H9 (cell line): ENCODE measurements at regions not wholly inside any gene's neighbourhood (a gene's known extent, or its start where the extent isn't known, plus 50 kb on each side); places are given as distances from the start of the nearest gene placed in this dataset.

ENCODE experiments used
- DNase-seq: peaks from one replicate; pipeline ENCODE4 v3.0.0-alpha.2; 2017
- H2AFZ ChIP-seq: one replicate; pipeline ENCODE4 v1.6.1; 2013; ENCODE audit warnings: mild to moderate bottlenecking, low read length, control low read depth, moderate library complexity
- H2AK5ac ChIP-seq: 2 replicates; pipeline ENCODE4 v1.6.1; 2013; ENCODE audit warnings: low read length, control low read depth, mixed read lengths; ENCODE audit not compliant: insufficient read length
- H2BK120ac ChIP-seq: one replicate; pipeline ENCODE4 v1.6.1; 2013; ENCODE audit warnings: low read depth, mild to moderate bottlenecking, low read length, control low read depth, inconsistent platforms; ENCODE audit not compliant: poor library complexity, severe bottlenecking
- H2BK12ac ChIP-seq: 2 replicates; pipeline ENCODE4 v1.6.1; 2013; ENCODE audit warnings: low read length, control low read depth, mixed read lengths, low read depth; ENCODE audit not compliant: insufficient read length
- H2BK15ac ChIP-seq: 2 replicates; pipeline ENCODE4 v1.6.1; 2013; ENCODE audit warnings: low read depth, low read length, control low read depth
- H2BK20ac ChIP-seq: one replicate; pipeline ENCODE4 v1.6.1; 2013; ENCODE audit warnings: low read depth, mild to moderate bottlenecking, low read length, control low read depth, inconsistent platforms; ENCODE audit not compliant: poor library complexity, severe bottlenecking
- H2BK5ac ChIP-seq: 2 replicates; pipeline ENCODE4 v1.6.1; 2013; ENCODE audit warnings: low read length, control low read depth, mixed read lengths; ENCODE audit not compliant: insufficient read length
- H3K14ac ChIP-seq: 2 replicates; pipeline ENCODE4 v1.6.1; 2013; ENCODE audit warnings: low read length, control low read depth; ENCODE audit not compliant: insufficient read depth
- H3K18ac ChIP-seq: 2 replicates; pipeline ENCODE4 v1.6.1; 2013; ENCODE audit warnings: low read depth, mild to moderate bottlenecking, mixed read lengths, low read length, control low read depth; ENCODE audit not compliant: insufficient read length
- H3K23ac ChIP-seq: 2 replicates; pipeline ENCODE4 v1.6.1; 2013; ENCODE audit warnings: low read length, control low read depth, mixed read lengths, low read depth; ENCODE audit not compliant: insufficient read length
- H3K23me2 ChIP-seq: 2 replicates; pipeline ENCODE4 v1.6.1; 2013; ENCODE audit warnings: low read depth, mild to moderate bottlenecking, mixed read lengths, low read length, control low read depth; ENCODE audit not compliant: insufficient read length, poor library complexity, severe bottlenecking
- H3K27ac ChIP-seq: 2 replicates; pipeline ENCODE4 v1.5.1; 2013; ENCODE audit warnings: low read length, control low read depth, mixed read lengths, low read depth; ENCODE audit not compliant: insufficient read length
- H3K27me3 ChIP-seq: 2 replicates; pipeline ENCODE4 v1.6.1; 2013; ENCODE audit warnings: low read length, control low read depth, inconsistent platforms; ENCODE audit not compliant: insufficient read depth
- H3K4ac ChIP-seq: 2 replicates; pipeline ENCODE4 v1.6.1; 2013; ENCODE audit warnings: low read depth, mild to moderate bottlenecking, control low read depth, inconsistent platforms, low read length, moderate library complexity
- H3K4me1 ChIP-seq: 2 replicates; pipeline ENCODE4 v1.6.1; 2013; ENCODE audit warnings: low read length, control low read depth, inconsistent platforms; ENCODE audit not compliant: insufficient read depth
- H3K4me2 ChIP-seq: 2 replicates; pipeline ENCODE4 v1.6.1; 2013; ENCODE audit warnings: low read length, control low read depth, mixed read lengths; ENCODE audit not compliant: insufficient read length, insufficient read depth
- H3K56ac ChIP-seq: 2 replicates; pipeline ENCODE4 v1.6.1; 2013; ENCODE audit warnings: low read depth, mild to moderate bottlenecking, mixed read lengths, low read length, control low read depth; ENCODE audit not compliant: insufficient read length
- H3K79me1 ChIP-seq: 2 replicates; pipeline ENCODE4 v1.6.1; 2013; ENCODE audit warnings: low read depth, mild to moderate bottlenecking, moderate library complexity, low read length, control low read depth, inconsistent platforms; ENCODE audit not compliant: insufficient read depth, poor library complexity, severe bottlenecking
- H3K79me2 ChIP-seq: 2 replicates; pipeline ENCODE4 v1.6.1; 2013; ENCODE audit warnings: low read length, control low read depth, inconsistent platforms; ENCODE audit not compliant: insufficient read depth
- H3K9ac ChIP-seq: 2 replicates; pipeline ENCODE4 v1.6.1; 2013; ENCODE audit warnings: low read length, control low read depth, mixed read lengths; ENCODE audit not compliant: insufficient read length; ENCODE audit errors: extremely low read depth
- H3K9me3 ChIP-seq: one replicate; pipeline ENCODE4 v1.6.1; 2013; ENCODE audit warnings: low read depth, low read length, inconsistent platforms; ENCODE audit not compliant: control insufficient read depth
- H3T11ph ChIP-seq: one replicate; pipeline ENCODE4 v1.6.1; 2013; ENCODE audit warnings: mild to moderate bottlenecking, low read length, control low read depth, inconsistent platforms
- H4K20me1 ChIP-seq: one replicate; pipeline ENCODE4 v1.6.1; 2013; ENCODE audit not compliant: control insufficient read depth, insufficient read length, insufficient read depth
- H4K5ac ChIP-seq: 2 replicates; pipeline ENCODE4 v1.6.1; 2013; ENCODE audit warnings: low read depth, mild to moderate bottlenecking, mixed read lengths, low read length, control low read depth; ENCODE audit not compliant: insufficient read length
- H4K8ac ChIP-seq: replicated peaks from 2 replicates; pipeline ENCODE4 v1.6.1; 2013; ENCODE audit warnings: low read length, control low read depth, mixed read lengths, low read depth; ENCODE audit not compliant: insufficient read length
- H4K91ac ChIP-seq: 2 replicates; pipeline ENCODE4 v1.6.1; 2013; ENCODE audit warnings: low read depth, mild to moderate bottlenecking, moderate library complexity, mixed read lengths, low read length, control low read depth; ENCODE audit not compliant: insufficient read length
- H3K27ac Mint-ChIP-seq, 3 experiments: 2 replicates in 2 of 3; 3 replicates in 1 of 3; pipeline ENCODE4 v1.8.0; 2020 to 2021; ENCODE audit warnings: mixed read lengths in 3 of 3, mild to moderate bottlenecking in 1 of 3, moderate library complexity in 1 of 3
- H3K27me3 Mint-ChIP-seq: 2 replicates; pipeline ENCODE4 v1.8.0; 2021; ENCODE audit warnings: low read depth, mild to moderate bottlenecking, moderate library complexity, mixed read lengths
- H3K36me3 Mint-ChIP-seq, 3 experiments: 2 replicates in 2 of 3; 3 replicates in 1 of 3; pipeline ENCODE4 v1.8.0; 2020 to 2021; ENCODE audit warnings: low read depth in 3 of 3, mixed read lengths in 3 of 3; ENCODE audit not compliant: insufficient read depth in 1 of 3
- H3K4me1 Mint-ChIP-seq, 2 experiments: 2 replicates each; pipeline ENCODE4 v1.8.0; 2020; ENCODE audit warnings: mixed read lengths in 2 of 2
- H3K4me3 Mint-ChIP-seq, 2 experiments: 2 replicates in 1 of 2; 3 replicates in 1 of 2; pipeline ENCODE4 v1.8.0; 2020 to 2021; ENCODE audit warnings: mild to moderate bottlenecking in 2 of 2, mixed read lengths in 2 of 2, moderate library complexity in 1 of 2
- H3K9me3 Mint-ChIP-seq, 2 experiments: 2 replicates in 1 of 2; 3 replicates in 1 of 2; pipeline ENCODE4 v1.8.0; 2020; ENCODE audit warnings: mild to moderate bottlenecking in 2 of 2, mixed read lengths in 2 of 2, moderate library complexity in 1 of 2
- WGBS: extraction: QIAGEN DNeasy Blood & Tissue Kit; methylation state at CpG from one replicate; pipeline ENCODE4 v1.1.7; 2013; ENCODE audit warnings: missing lambda C conversion rate, low lambda C conversion rate, mixed read lengths; ENCODE audit not compliant: insufficient read length; ENCODE audit errors: extremely low coverage; 5-methylcytosine and 5-hydroxymethylcytosine counted together
- TF ChIP-seq, protein P1 (sequence below): fragments of 200-600 bp; sonication (generic); conservative IDR thresholded peaks from 3 replicates; pipeline ENCODE4 v1.8.0; 2021; ENCODE audit warnings: antibody characterized with exemption, mild to moderate bottlenecking

DNA sequence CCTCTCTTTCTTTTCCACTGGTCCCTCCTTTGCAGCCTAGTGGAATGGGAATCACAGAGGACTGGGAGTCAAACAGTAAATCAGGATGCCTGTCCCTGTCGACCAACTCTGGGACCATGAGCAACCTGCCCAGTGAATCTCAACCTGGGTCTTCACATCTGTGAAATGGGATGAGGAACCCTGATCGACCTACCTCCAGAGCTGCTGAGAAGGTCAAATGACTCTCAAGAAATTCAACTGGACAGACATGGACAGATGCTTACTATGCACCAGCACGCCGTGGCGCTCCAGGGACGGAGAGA is 73.3 kb upstream of the TAF1B start:
- Histone ChIP-seq H3K79me2 (no peaks in the 10 kb centered on the region), H4K8ac (no peak overlapping the region), H2BK15ac (no peak overlapping the region), H3K9ac (no peak overlapping the region), H2AFZ (no peak overlapping the region), H2BK12ac (no peak overlapping the region), H4K20me1 (no peaks in the 10 kb centered on the region), H2BK120ac (no peak overlapping the region), H3K27ac (no peak overlapping the region), H3K9me3 (no peaks in the 10 kb centered on the region), H3K4me1 (peaks cover 3% of the 10 kb centered on the region), H2BK5ac (no peak overlapping the region), H3K18ac (no peak overlapping the region), H3K23ac (no peak overlapping the region), H3K23me2 (no peaks in the 10 kb centered on the region), H3K56ac (no peak overlapping the region), H3K4me2 (no peak overlapping the region), H2AK5ac (no peak overlapping the region), H3K14ac (no peak overlapping the region), H4K91ac (no peak overlapping the region), H3K79me1 (no peaks in the 10 kb centered on the region), H3T11ph (no peak overlapping the region), H4K5ac (no peak overlapping the region), H3K27me3 (no peaks in the 10 kb centered on the region), H2BK20ac (no peak overlapping the region), H3K4ac (no peak overlapping the region)
- no peak for DNase-seq
- TF ChIP-seq, protein P1, sequence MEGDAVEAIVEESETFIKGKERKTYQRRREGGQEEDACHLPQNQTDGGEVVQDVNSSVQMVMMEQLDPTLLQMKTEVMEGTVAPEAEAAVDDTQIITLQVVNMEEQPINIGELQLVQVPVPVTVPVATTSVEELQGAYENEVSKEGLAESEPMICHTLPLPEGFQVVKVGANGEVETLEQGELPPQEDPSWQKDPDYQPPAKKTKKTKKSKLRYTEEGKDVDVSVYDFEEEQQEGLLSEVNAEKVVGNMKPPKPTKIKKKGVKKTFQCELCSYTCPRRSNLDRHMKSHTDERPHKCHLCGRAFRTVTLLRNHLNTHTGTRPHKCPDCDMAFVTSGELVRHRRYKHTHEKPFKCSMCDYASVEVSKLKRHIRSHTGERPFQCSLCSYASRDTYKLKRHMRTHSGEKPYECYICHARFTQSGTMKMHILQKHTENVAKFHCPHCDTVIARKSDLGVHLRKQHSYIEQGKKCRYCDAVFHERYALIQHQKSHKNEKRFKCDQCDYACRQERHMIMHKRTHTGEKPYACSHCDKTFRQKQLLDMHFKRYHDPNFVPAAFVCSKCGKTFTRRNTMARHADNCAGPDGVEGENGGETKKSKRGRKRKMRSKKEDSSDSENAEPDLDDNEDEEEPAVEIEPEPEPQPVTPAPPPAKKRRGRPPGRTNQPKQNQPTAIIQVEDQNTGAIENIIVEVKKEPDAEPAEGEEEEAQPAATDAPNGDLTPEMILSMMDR: no peak
- Mint-ChIP-seq H3K4me1 (peaks cover 36 to 62% of the 10 kb centered on the region in 2 experiments), H3K36me3 (no peaks in the 10 kb centered on the region), H3K27me3 (peaks cover 11% of the 10 kb centered on the region), H3K27ac (no peak overlapping the region), H3K9me3 (no peaks in the 10 kb centered on the region; a peak in 2 of 5 replicates), H3K4me3 (peak overlapping the region in 1 of 2 experiments; percentile 17; a peak in 2 of 5 replicates)
- WGBS: no CpG with 5 or more reads among the region's 6 CpGs
